Neural progenitor cell (in vitro differentiated cells): ENCODE measurements at regions not wholly inside any gene's neighbourhood (a gene's known extent, or its start where the extent isn't known, plus 50 kb on each side); places are given as distances from the start of the nearest gene placed in this dataset.

ENCODE experiments used
- DNase-seq: peaks from one replicate; pipeline ENCODE4 v3.0.0-alpha.2; 2016; ENCODE audit warnings: low spot score
- H2AFZ ChIP-seq: fragments of 200-600 bp; sonication (generic); replicated peaks from 2 replicates; pipeline ENCODE4 v1.6.1; 2016; ENCODE audit warnings: antibody characterized with exemption
- H3F3A ChIP-seq: fragments of 200-600 bp; sonication (generic); 2 replicates; pipeline ENCODE4 v1.6.1; 2016; ENCODE audit warnings: antibody characterized with exemption, low read depth
- H3K27ac ChIP-seq: fragments of 200-600 bp; sonication (generic); 2 replicates; pipeline ENCODE4 v1.5.1; 2016; ENCODE audit warnings: mild to moderate bottlenecking
- H3K27me3 ChIP-seq: fragments of 200-600 bp; sonication (generic); 2 replicates; pipeline ENCODE4 v1.6.1; 2016; ENCODE audit warnings: mild to moderate bottlenecking, moderate library complexity
- H3K36me3 ChIP-seq: fragments of 200-600 bp; sonication (generic); 2 replicates; pipeline ENCODE4 v1.5.1; 2016
- H3K4me1 ChIP-seq: fragments of 200-600 bp; sonication (generic); 2 replicates; pipeline ENCODE4 v1.6.1; 2016; ENCODE audit warnings: mixed run types
- H3K4me2 ChIP-seq: fragments of 200-600 bp; sonication (generic); 2 replicates; pipeline ENCODE4 v1.6.1; 2016
- H3K4me3 ChIP-seq: fragments of 200-600 bp; sonication (generic); 2 replicates; pipeline ENCODE4 v1.5.1; 2016
- H3K79me2 ChIP-seq: fragments of 200-600 bp; sonication (generic); 2 replicates; pipeline ENCODE4 v1.6.1; 2016; ENCODE audit warnings: low read depth
- H3K9ac ChIP-seq: fragments of 200-600 bp; sonication (generic); 2 replicates; pipeline ENCODE4 v1.6.1; 2016
- H3K9me3 ChIP-seq: fragments of 200-600 bp; sonication (generic); 2 replicates; pipeline ENCODE4 v1.5.1; 2016; ENCODE audit warnings: low read depth
- H4K20me1 ChIP-seq: fragments of 200-600 bp; sonication (generic); 2 replicates; pipeline ENCODE4 v1.6.1; 2016; ENCODE audit warnings: low read depth
- H3K27ac Mint-ChIP-seq: 3 replicates; pipeline ENCODE4 v1.8.0; 2021; ENCODE audit warnings: mixed read lengths
- H3K27me3 Mint-ChIP-seq: 2 replicates; pipeline ENCODE4 v1.8.0; 2022; ENCODE audit warnings: low read depth, mild to moderate bottlenecking, inconsistent platforms, moderate library complexity, mixed read lengths; ENCODE audit not compliant: insufficient read depth
- H3K36me3 Mint-ChIP-seq: 3 replicates; pipeline ENCODE4 v1.8.0; 2021; ENCODE audit warnings: mixed read lengths
- H3K4me1 Mint-ChIP-seq: 3 replicates; pipeline ENCODE4 v1.8.0; 2021; ENCODE audit warnings: mixed read lengths
- H3K4me3 Mint-ChIP-seq: 3 replicates; pipeline ENCODE4 v1.8.0; 2021; ENCODE audit warnings: mild to moderate bottlenecking, moderate library complexity, mixed read lengths
- H3K9me3 Mint-ChIP-seq: 3 replicates; pipeline ENCODE4 v1.8.0; 2020; ENCODE audit warnings: mixed read lengths
- CTCF ChIP-seq: fragments of 200-600 bp; sonication (generic); IDR thresholded peaks from 2 replicates; pipeline ENCODE4 v1.5.1; 2017; ENCODE audit warnings: antibody characterized with exemption, mild to moderate bottlenecking
- EZH2 ChIP-seq: fragments of 200-600 bp; sonication (generic); IDR thresholded peaks from 2 replicates; pipeline ENCODE4 v1.6.1; 2017; ENCODE audit warnings: antibody characterized with exemption, mild to moderate bottlenecking, moderate library complexity
- EZH2phosphoT487 ChIP-seq: fragments of 200-600 bp; sonication (generic); IDR thresholded peaks from 2 replicates; pipeline ENCODE4 v1.6.1; 2017; ENCODE audit warnings: antibody characterized with exemption

GRCh38 chr6:11284996-11285395 lies 52.5 kb upstream of the NEDD9 start:
- DNase-seq = no peak
- Mint-ChIP-seq H3K36me3 (no peaks in the 10 kb centered on the region), H3K27ac (no peak overlapping the region), H3K27me3 (no peaks in the 10 kb centered on the region), H3K9me3 (peaks cover 2% of the 10 kb centered on the region), H3K4me3 (no peak overlapping the region), H3K4me1 (no peaks in the 10 kb centered on the region)
- no peak overlapping the region for H3K9ac ChIP-seq
- no peaks in the 10 kb centered on the region for H3K36me3 ChIP-seq
- no peaks in the 10 kb centered on the region for H3K79me2 ChIP-seq
- no peaks in the 10 kb centered on the region for H4K20me1 ChIP-seq
- no peaks in the 10 kb centered on the region for H3K27me3 ChIP-seq
- H3K9me3 ChIP-seq = no peaks in the 10 kb centered on the region
- H3K4me3 ChIP-seq = no peak overlapping the region
- H3K4me2 ChIP-seq = no peak overlapping the region
- no peaks in the 10 kb centered on the region for H3K4me1 ChIP-seq
- TF ChIP-seq EZH2phosphoT487 = no peak
- no peak for TF ChIP-seq CTCF
- no peak for TF ChIP-seq EZH2
- no peak overlapping the region for H2AFZ ChIP-seq
- H3K27ac ChIP-seq = no peak overlapping the region
- H3F3A ChIP-seq = no peaks in the 10 kb centered on the region

GRCh38 chr6:11283629-11284028 lies 51.2 kb upstream of the NEDD9 start:
- Histone ChIP-seq H3K4me1 (peaks cover 10% of the 10 kb centered on the region), H3K27me3 (no peaks in the 10 kb centered on the region), H3K79me2 (no peaks in the 10 kb centered on the region), H3K9ac (no peak overlapping the region), H3F3A (no peaks in the 10 kb centered on the region), H3K27ac (no peak overlapping the region), H2AFZ (no peak overlapping the region), H3K4me3 (no peak overlapping the region), H3K36me3 (no peaks in the 10 kb centered on the region), H3K4me2 (no peak overlapping the region), H3K9me3 (no peaks in the 10 kb centered on the region), H4K20me1 (no peaks in the 10 kb centered on the region)
- Mint-ChIP-seq H3K36me3 (no peaks in the 10 kb centered on the region), H3K9me3 (peaks cover 2% of the 10 kb centered on the region), H3K27me3 (no peaks in the 10 kb centered on the region), H3K4me1 (peaks cover 4% of the 10 kb centered on the region), H3K4me3 (no peak overlapping the region), H3K27ac (no peak overlapping the region)
- TF ChIP-seq CTCF (no peak), EZH2 (no peak), EZH2phosphoT487 (no peak)
- no peak for DNase-seq

- no peaks in the 10 kb centered on the region for H4K20me1 ChIP-seq
- TF ChIP-seq EZH2 (no peak), EZH2phosphoT487 (no peak), CTCF (no peak)
- H3K4me3 Mint-ChIP-seq = no peak overlapping the region
- no peaks in the 10 kb centered on the region for H3K36me3 Mint-ChIP-seq
- peaks cover 2% of the 10 kb centered on the region for H3K9me3 Mint-ChIP-seq
- H3K9ac ChIP-seq = no peak overlapping the region
- no peak overlapping the region for H2AFZ ChIP-seq
- H3K4me1 Mint-ChIP-seq = peaks cover 12% of the 10 kb centered on the region
- H3K79me2 ChIP-seq = no peaks in the 10 kb centered on the region
- H3K27ac ChIP-seq = no peak overlapping the region
- no peak for DNase-seq
- H3K4me2 ChIP-seq = no peak overlapping the region
- H3K27ac Mint-ChIP-seq = no peak overlapping the region
- H3K4me3 ChIP-seq = no peak overlapping the region
- H3F3A ChIP-seq = no peaks in the 10 kb centered on the region
- no peaks in the 10 kb centered on the region for H3K36me3 ChIP-seq
- no peaks in the 10 kb centered on the region for H3K27me3 Mint-ChIP-seq
- no peaks in the 10 kb centered on the region for H3K27me3 ChIP-seq
- H3K9me3 ChIP-seq = no peaks in the 10 kb centered on the region
- peaks cover 17% of the 10 kb centered on the region for H3K4me1 ChIP-seq
Measured at GRCh38 chr6:11282875-11283274, 50.4 kb upstream of the NEDD9 start.
